GM21423 (cell line): ENCODE measurements at regions not wholly inside any gene's neighbourhood (a gene's known extent, or its start where the extent isn't known, plus 50 kb on each side); places are given as distances from the start of the nearest gene placed in this dataset.
"Not testable (repeated sequence)": the region's sequence is repeated elsewhere in the genome, so short reads cannot be mapped to it uniquely, and the experiment has no call there.

Experiments
- ATAC-seq: cut with Tn5 transposase; IDR thresholded peaks from one replicate; pipeline ENCODE4 v1.9.1; 2021; ENCODE audit warnings: mild to moderate bottlenecking, moderate library complexity; ENCODE audit not compliant: unreplicated experiment

DNA sequence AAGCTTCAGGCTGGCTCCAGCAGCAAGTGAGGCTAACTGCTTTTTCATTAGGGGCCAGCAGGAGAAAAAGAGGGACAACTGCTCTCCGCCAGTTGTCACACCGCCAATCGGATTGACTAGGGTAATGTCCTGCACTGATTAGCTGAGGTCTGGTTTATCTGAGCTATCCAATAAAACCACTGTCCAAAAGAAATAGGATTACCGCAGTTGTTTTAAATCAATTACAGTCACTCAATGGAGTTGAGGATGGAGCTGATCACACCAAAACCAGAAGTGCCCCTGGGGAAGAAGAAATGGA, 351.4 kb upstream of the NPVF start:
- ATAC-seq, result no peak

DNA sequence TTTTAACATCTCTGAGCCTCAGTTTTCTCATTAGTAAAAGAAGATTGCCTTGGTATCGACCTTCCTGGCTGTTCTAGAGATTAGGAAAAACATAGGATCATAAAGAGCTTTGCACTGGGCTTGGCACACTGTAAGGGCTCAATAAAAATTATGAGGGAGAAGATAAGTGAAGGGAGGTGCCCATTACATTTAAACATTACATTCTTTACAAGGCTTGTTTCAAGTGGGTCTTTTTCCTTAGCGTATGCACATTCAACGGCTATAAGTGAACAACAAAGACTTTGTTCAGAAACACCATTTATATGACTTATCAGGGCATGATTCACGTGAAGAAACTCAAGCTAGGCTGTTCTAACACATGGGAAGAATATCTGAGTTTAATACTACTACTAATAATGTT, 351.9 kb upstream of the NPVF start:
- ATAC-seq, result no peak

DNA sequence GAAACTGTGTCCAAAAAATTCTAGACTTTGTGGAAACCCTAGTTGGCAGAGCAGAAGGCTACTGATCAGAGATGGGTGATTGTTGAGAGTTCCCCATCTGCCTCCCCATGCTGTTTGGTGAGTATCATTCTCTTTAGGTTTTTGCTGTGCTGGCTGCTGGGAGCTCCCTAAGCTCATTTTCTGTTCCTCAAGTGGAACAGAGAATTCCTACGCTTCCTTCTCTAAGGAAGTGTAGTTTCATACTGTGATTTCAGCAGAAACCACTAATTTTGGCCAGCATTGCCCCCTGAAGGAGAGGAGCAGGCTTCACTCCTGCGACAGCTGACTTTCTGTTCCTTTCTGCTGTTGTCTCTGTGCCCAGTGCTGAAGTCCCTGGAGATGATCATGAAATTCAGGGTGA, 355.3 kb upstream of the NPVF start:
- no peak for ATAC-seq

DNA sequence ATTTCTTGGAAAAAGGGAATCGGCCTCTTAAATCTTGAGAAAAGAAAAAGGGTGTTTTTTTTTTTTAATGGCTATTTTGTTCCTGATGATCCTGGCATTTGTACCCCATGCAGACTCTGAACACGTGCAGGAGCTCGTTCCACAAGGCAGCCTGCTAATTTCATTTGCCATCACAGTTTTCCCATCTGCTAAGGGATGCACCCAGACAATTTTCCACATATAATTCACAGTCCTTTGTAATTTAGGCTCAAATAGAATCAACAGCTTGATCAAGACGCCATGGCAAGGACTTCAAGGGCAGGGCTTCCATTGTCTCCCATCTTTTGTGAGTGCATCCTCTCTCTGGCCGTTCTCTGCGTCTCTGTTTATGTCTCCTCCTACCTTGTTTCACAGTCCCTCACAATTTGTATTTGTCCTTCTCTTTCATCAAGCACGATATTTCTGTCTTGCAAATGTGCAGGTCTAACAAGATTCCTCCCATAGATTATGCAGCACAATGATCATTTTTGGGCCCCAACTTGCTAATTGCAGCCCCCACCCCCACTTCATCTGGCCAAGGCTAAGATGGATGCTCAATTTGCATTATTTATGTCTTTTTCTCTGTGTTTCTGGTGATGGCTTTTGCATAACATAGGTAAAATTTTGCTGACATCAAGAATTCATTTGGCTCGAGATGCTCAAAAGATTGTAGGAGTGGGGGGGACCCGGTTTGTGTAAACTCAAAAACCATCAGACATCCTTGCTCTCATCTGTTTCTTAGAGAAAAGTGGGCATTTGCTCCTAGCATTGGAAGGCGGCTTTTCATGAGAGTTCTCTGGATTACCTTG, 356.0 kb upstream of the NPVF start:
- ATAC-seq, result no peak

DNA sequence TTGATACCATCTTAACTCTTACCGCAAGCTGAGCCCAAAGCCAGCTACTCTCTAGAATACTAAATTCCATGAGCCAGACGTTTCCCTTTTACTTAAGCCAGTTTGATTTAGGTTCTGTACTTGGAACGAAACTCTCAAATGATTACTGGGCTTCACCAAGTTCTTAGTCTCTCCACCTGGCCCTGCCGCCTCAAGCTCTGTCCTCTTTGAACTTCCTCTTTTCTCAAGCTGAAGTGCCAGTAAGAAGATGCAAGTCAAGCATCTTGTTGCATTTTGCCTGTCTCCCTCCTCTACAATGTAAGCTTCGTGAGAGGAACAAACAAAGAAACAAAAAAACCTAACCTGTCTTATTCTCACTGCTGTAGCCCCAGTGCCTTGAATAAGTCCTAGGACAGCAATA, 358.2 kb upstream of the NPVF start:
- no peak for ATAC-seq

DNA sequence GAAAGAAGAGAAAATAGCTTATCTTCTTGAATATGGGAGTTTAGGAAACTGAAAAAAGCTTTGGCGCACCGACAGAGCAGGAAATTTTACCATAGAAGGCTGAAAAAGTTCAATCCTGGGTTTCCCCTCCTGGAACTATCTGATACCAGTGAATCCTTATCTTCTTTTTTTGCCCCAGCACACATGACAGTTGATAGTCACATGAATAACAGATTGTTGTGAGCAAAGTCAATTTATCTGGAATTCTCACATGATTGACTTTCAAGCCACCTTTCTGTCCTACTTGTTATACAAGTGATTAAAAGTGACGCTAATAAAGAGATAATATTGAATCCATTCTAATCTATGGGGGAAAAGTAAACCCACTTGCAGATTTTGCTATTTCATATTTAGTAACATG, 365.8 kb upstream of the NPVF start:
- ATAC-seq, result no peak

DNA sequence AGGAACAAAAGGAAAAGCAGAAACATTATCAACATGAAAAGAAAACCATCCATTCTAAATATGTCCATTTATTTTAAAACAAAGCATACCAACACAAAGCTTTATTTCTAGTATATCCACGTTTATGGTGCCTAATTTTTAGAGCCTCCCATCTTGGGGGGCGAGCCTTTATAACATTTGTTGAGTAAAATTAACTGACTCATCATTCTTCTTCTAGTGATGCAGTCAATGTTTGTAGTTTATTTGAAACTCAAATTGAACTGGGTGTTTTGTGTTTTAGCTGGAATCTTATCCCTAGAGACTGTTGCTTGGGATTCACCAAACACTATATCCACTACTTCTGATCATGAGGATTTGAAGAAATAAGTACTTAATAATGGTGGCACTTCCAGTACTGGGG, 366.4 kb upstream of the NPVF start:
- no peak for ATAC-seq

DNA sequence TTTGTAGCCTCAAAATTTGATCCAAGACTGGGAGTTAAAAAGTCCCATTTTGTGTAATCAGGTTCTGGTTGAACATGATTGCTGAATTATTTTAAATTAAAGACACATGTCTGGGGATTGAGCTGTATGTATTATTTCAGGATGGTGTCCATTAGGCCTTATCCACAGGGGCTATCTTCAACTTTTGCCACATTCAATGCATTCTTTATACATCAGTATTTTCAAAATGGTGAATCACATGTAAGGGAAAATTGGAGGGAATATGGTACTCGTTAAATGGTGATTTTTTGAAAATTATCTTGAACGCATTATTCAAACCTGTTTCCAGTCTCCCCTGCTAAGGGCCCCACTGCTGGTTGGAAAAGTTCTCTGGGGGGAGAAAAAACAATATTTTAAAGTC, 367.7 kb upstream of the NPVF start:
- no peak for ATAC-seq

DNA sequence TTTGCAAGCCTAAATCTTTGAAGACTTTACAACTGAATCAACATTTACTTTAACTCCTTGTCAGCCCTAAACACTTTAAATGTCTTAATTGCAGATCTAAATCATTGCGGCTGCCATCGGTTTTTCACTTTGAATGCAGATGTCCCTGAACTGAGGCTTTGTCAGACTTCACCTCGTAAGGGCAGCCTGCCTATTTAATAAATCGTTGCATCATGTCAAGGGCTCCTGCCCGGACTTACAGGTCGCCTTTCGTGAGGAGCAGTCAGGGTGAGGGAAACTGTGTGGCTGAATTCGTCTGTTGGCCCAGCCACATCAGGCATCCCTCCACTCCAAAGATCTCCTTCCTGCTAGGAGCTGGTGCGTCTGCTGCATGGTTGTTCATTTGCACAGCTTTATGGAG, 368.2 kb upstream of the NPVF start:
- no peak for ATAC-seq

DNA sequence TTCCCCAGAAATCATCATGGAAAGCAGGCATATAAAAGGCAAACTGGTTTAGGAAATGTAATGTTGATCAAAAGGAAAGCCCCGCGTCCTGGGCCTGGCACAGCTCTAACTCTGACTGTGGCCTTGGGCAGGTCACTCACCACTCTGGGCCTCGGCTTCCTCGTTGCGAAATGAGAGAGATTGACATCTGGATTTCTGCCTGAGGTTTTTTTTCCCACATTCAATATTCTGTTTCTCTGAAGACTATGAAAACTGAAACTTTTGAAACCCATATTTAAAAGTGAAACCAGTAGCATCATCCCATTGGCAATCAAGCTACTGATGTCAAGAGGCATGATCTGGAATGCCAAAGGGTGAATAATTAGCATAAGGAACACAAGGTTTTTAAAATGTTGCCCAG, 369.7 kb upstream of the NPVF start:
- no peak for ATAC-seq

DNA sequence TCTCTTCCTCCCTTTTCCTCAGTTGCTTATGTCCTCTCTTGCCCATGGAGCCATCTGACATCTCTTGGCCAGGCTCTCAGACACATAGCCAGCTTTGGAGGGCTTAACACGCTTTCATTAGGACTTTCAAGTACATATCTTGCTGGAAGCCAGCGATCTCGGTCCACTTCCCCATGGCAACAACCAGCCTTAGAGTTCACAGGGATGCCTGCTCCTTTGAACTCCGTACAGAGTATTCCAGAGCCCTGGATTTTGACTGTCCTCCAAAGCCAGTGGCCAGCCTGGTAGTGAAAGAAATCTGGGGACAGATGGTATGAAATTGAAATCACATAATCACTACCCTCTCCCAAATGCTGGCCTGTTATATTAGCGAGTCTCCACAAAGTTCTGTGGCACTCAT, 370.5 kb upstream of the NPVF start:
- no peak for ATAC-seq

DNA sequence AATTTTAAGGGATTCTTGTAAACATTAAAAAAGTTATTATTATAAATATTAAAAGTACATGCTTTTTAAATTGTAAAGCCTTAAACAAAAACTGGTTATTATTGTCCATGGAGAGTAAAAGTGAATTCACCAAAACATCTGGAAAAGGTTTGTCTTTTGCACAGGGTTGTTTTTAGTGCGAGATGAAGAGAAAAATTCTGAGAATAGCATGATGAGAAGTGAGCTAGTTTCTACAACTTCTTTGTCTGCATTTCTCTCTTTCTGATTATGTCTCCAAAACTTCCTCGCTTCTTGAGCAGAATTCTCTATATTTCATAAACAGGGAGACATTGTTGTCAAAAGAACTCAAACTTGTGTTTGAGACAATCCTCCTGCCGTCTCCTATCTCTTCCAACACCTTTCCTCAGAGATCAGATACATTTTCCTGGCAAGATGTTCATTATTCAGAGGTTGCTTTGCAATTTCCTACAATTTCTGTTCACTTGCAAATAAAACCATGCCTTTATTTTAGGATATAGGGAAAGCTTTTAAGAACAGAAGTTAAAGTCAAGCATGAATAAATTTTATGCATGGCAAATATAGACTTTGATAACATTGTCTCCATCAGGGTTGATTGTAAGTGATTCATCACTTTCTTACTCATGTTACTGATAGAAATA, 372.1 kb upstream of the NPVF start:
- no peak for ATAC-seq

DNA sequence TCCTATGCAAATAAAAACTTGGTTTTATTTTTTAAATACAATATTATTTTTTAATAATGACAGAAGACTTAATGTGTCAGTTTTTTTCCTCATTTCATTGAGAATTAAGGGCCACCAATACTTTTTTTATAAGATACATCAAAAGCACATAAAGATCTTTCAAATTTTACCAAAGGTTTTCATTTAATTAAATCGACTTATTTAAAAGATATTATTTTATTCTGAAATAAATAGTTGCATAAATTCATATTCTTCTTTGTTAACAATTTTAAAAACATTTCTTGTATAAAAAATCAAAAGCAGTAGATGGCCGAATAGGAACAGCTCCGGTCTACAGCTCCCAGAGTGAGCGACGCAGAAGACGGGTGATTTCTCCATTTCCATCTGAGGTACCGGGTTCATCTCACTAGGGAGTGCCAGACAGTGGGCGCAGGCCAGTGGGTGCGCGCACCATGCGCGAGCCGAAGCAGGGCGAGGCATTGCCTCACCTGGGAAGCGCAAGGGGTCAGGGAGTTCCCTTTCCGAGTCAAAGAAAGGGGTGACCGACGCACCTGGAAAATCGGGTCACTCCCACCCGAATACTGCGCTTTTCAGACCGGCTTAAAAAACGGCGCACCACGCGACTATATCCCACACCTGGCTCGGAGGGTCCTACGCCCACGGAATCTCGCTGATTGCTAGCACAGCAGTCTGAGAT, 374.6 kb upstream of the NPVF start:
- not testable (repeated sequence) for ATAC-seq

DNA sequence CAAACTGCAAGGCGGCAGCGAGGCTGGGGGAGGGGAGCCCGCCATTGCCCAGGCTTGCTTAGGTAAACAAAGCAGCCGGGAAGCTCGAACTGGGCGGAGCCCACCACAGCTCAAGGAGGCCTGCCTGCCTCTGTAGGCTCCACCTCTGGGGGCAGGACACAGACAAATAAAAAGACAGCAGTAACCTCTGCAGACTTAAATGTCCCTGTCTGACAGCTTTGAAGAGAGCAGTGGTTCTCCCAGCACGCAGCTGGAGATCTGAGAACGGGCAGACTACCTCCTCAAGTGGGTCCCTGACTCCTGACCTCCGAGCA, 375.1 kb upstream of the NPVF start:
- ATAC-seq, result not testable (repeated sequence)

DNA sequence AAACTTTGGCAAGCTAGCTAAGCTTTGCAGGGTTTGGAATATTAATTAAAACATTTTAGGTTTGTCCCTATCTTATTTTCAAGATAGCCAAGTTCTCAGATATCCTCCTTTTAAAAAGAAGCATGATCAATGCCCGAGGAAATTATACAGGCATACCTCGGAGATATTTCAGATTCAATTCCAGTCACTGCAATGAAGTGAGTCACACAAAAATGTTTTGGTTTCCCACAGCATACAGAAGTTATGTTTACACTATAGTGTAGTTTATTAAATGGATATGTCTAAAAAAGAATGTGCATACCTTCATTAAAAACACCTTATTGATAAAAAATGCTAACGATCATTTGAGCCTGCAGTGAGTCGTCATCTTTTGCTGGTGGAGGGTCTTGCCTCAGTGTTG, 382.9 kb upstream of the NPVF start:
- no peak for ATAC-seq

DNA sequence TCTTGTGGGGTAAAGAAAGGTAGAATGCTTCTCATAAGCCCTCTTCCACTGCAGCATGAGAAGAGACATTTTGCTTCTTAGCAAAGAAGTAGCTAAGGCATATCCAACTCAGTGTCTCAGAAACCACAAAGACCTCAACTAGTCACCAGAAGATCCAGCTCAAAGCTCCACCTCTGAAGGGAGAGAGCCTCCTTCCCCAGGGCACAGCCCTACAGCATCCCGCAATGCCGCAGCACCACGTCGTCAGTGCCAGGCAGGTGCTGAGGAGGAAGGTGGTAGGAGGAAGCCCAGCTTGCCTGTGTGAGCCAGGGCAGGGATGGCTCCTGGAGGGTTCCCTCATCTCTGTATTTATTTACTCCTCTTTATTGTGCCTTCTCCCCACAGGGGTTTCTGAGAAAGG, 385.6 kb upstream of the NPVF start:
- no peak for ATAC-seq

DNA sequence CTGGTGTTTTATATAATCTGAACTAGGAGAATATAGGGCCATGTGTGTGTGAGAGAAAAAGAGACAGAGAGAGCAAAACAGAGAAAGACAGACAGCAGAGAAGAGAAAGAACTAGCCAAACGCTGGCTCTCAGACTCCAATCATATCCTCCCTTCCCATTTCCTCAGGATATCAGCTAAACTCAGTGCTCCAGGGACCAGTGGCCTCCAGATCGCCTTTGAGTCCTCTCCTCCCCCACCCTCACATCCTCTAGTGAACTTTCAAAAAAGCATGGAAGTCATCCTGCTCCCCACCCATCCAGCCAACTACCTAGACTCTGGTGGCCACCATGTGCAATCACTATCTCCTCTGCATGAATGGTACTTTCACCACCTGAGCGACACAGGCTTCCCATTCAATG, 386.1 kb upstream of the NPVF start:
- no peak for ATAC-seq

DNA sequence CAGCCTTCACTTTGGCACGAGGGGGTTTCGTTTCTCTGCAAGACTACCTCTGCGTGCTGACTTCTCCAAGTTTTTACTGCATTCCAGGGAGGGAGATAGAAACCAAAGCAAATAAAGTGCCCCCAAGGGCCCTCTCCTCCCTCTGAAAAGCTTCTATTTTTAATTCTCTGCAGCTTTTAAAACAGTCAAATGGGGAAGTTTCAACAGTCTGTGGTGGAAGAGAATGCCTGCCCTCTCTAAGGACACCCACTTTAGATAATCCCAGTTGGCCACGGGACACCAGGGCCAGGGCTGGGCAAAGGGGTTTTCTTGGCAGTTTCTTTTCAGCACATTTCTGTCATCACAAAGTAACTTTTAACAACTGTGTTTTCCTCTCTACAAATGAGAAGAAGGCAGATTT, 386.7 kb upstream of the NPVF start:
- no peak for ATAC-seq

DNA sequence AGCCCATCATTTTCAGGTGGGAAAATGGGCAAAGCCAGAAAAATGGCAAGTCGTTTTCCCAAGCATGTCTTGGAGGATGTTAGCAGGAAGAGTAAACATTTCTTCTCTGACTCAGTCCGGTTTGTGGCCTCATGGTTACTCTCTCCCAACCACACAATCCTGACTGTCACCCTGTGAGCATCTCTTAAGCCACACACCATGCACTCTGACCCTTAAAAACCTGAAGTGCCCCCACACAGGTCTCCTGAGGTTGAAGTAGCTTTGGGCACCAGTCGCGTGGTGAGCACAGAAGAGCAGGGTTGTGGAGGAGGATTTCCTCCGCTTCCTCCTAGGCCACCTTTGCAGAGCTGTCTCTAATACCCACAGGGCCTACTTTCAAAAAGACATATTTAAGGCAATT, 387.3 kb upstream of the NPVF start:
- ATAC-seq, result no peak

DNA sequence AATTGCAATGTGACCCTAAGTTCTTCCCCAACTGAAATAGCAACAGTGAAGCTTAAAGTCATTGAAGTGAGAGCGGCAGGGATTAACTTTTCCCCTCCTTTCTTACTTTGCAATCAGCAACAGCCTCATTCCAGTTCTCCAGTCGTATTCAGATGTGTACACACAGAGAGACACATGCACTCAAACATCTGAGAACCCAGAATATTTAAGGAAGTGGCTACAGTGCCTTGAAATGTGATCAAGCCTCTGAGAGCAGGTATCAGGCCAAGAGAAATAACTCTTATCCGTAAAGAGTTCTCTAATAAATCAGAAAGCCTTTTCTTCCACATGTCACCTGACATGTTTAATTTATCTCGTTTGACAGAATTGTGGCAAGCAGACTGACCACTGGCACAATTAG, 388.9 kb upstream of the NPVF start:
- ATAC-seq, result no peak

DNA sequence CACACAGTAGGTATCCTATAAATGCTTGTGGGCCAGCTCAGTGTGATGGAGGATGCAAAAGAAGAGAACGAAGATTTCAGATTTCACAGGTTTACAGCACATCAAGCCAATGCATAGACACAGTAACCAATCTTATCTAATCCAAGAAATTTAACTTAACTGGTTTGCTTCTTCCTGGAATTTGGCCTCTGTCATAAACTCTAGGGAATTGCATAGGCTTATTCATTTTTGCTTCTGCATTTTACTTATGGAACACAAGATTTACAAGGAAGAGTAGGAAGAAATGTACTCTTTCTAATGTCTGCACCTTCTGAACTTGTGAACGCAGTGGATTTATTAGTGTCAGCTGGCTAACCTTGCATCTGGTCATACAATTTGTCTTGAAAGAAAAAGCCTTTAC, 389.4 kb upstream of the NPVF start:
- ATAC-seq, result no peak

DNA sequence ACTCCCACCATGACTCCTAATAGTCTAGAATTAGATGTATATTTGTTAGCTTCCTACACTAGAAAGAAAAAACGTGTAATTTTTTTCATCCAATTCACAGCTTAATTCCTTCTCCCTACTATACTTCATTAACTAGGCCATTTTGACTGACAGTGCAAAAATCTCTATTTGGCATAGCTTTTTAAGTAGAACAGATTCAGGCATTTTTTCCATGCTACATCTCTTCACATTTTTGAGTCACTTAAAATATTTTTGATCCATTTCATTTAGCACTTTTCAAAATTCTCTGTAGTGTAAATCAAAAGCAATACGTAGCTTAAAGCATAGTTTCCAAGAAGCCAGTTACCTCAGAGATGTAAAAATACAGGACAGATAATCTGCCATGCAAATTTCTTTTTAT, 391.1 kb upstream of the NPVF start:
- no peak for ATAC-seq
